K562 (cell line): ENCODE measurements at regions not wholly inside any gene's neighbourhood (a gene's known extent, or its start where the extent isn't known, plus 50 kb on each side); places are given as distances from the start of the nearest gene placed in this dataset.
A peak's percentile ranks its signal among the peaks of the same experiment; 100 is the strongest.

ENCODE experiments used
- E2F4 ChIP-seq: sonication (generic); formaldehyde crosslinking; IDR thresholded peaks from 2 replicates; pipeline ENCODE4 v1.8.0; 2022; ENCODE audit warnings: mild to moderate bottlenecking, low read depth, missing genetic modification reagents
- MAX ChIP-seq: sonication (generic); formaldehyde crosslinking; IDR thresholded peaks from 2 replicates; pipeline ENCODE4 v1.9.0; 2022; ENCODE audit warnings: mild to moderate bottlenecking, missing genetic modification reagents
- POLR2A ChIP-seq: fragments of 450-650 bp; conservative IDR thresholded peaks from 2 replicates; pipeline ENCODE4 v1.6.1; 2016
- RAD21 ChIP-seq, 2 experiments: fragments of 250-450 bp in 1 of 2; fragments of 450-650 bp in 1 of 2; sonication (Bioruptor Pico) in 1 of 2; formaldehyde crosslinking in 1 of 2; IDR thresholded peaks in 1 of 2; conservative IDR thresholded peaks in 1 of 2; 2 replicates each; pipeline versions ENCODE4 v1.4.0 to v1.8.0; 2020 to 2022; ENCODE audit warnings: mild to moderate bottlenecking in 2 of 2, moderate library complexity in 1 of 2
- SMARCB1 ChIP-seq: IDR thresholded peaks from 2 replicates; pipeline ENCODE4 v1.6.1; 2011; ENCODE audit warnings: improper control_type of control experiment, low read depth; ENCODE audit not compliant: insufficient read length
- XRCC4 ChIP-seq: IDR thresholded peaks from one replicate; pipeline ENCODE4 v1.6.1; 2011; ENCODE audit not compliant: insufficient read depth, insufficient read length; ENCODE audit errors: extremely low read depth
- ZNF384 ChIP-seq: IDR thresholded peaks from 2 replicates; pipeline ENCODE4 v1.6.1; 2012; ENCODE audit warnings: low read depth, low read length, improper control_type of control experiment
- ZNF609 ChIP-seq: sonication (generic); formaldehyde crosslinking; IDR thresholded peaks from 2 replicates; pipeline ENCODE4 v1.8.1; 2023; ENCODE audit warnings: missing genetic modification reagents, mild to moderate bottlenecking, borderline replicate concordance

GRCh38 chr2:11941201-11942177 lies 195.1 kb downstream of the LPIN1 start:
- TF ChIP-seq E2F4: no peak
- TF ChIP-seq POLR2A: no peak
- TF ChIP-seq ZNF609: no peak
- peak; percentile 40 for TF ChIP-seq SMARCB1
- no peak for TF ChIP-seq MAX (CRISPR knock-in tag)
- TF ChIP-seq ZNF384: peak; percentile 39; the same call in 1 of the 2 replicates
- peak; percentile 31 to 32; a peak in 3 of 4 replicates for TF ChIP-seq RAD21 (CRISPR knock-in tag; conservative IDR thresholded peaks at IDR 0.05 in 1 of 2, IDR thresholded peaks at IDR 0.05 in 1 of 2)
- TF ChIP-seq XRCC4: no peak
